ENCODE measurements at regions not wholly inside any gene's neighbourhood (a gene's known extent, or its start where the extent isn't known, plus 50 kb on each side); places are given as distances from the start of the nearest gene placed in this dataset.
"Not testable (repeated sequence)": the region's sequence is repeated elsewhere in the genome, so short reads cannot be mapped to it uniquely, and the experiment has no call there.

GRCh38 chr7:53229202-53229601, 193.8 kb downstream of the POM121L12 start:
- no peak for TF ChIP-seq CTCF (IDR thresholded peaks at IDR 0.05; ENCODE audit: low read depth, low read length, missing control alignments)
- DNase-seq (ENCODE audit: extremely low read depth, low read depth), result no peak
- no peak overlapping the region for H3K4me3 ChIP-seq (replicated peaks; ENCODE audit: low read depth, low read length)

DNA sequence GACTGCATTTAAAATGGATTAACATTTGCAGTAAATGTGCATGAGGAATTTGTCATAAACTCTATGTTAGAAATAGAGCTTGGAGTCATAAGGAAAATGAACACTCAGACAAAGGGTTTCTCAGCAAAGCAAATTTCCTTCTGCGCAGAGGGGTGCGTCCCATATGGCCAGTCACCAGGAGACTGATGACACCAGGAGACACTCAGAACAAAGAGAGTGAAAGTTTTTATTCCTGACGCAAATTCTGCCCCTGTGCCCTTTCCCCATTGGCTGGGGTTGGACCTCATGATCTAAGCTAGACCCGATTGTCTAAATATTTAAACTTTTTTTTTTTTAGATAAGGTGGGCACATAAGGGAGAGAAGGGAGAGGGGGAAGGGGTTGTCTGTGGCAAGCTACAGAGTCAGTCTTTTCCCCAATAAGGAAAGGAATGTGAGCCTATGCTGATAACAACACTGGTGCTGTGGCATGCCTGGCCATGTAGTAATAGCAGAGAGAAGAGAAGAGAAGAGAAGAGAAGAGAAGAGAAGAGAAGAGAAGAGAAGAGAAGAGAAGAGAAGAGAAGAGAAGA, 202.0 kb downstream of the POM121L12 start:
- TF ChIP-seq CTCF (IDR thresholded peaks at IDR 0.05; ENCODE audit: low read depth, low read length, missing control alignments), result no peak
- no peak for DNase-seq (ENCODE audit: extremely low read depth, low read depth)
- no peak overlapping the region for H3K4me3 ChIP-seq (replicated peaks; ENCODE audit: low read depth, low read length)

DNA sequence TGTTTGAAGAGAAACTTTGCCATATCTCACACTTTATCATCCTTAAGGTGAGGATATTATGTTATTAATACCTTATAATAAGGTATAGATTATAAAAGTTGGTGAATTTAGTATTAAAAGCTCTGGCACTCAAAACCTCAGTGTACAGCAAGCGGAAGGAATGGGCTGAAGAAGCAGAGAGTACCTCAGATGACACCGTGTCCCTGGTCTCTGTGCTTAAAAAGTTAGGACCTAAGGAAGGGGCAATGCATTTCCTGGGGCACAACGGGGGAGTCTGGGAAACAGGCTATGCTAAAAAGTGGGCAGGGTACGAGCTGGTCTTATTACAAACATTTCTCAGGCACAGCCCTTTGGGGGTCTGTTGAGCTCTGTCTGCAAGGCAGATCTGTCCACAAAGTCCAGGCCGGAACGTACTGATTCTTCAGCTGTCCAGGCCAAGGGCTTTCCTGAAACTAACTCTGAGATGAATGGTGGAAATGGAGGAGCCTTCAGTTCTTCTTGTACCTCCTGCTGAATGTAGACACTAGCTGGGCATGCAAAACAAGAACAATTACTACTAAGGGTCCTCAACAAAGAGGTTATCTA, 202.7 kb downstream of the POM121L12 start:
- no peak for TF ChIP-seq CTCF (IDR thresholded peaks at IDR 0.05; ENCODE audit: low read depth, low read length, missing control alignments)

DNA sequence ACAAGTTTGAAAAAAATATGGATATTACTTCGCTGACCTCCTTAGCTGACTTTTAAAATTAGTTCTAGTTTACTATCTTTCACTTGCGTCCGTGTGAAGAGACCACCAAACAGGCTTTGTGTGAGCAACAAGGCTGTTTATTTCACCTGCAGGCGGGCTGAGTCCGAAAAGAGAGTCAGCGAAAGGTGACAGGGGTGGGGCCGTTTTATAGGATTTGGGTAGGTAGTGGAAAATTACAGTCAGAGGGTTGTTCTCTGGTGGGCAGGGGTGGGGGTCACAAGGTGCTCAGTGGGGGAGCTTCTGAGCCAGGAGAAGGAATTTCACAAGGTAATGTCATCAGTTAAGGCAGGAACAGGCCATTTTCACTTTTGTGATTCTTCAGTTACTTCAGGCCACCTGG, 203.7 kb downstream of the POM121L12 start:
- not testable (repeated sequence) for H3K4me3 ChIP-seq (replicated peaks; ENCODE audit: low read depth, low read length); DNase-seq (ENCODE audit: extremely low read depth, low read depth)

More for the DNA sequence above, 202.7 kb downstream of the POM121L12 start:
- no peak for DNase-seq (ENCODE audit: extremely low read depth, low read depth)
- H3K4me3 ChIP-seq (replicated peaks; ENCODE audit: low read depth, low read length), result no peak overlapping the region

- H3K4me3 ChIP-seq (replicated peaks; ENCODE audit: low read depth, low read length), result no peak overlapping the region
- no peak for DNase-seq (ENCODE audit: extremely low read depth, low read depth)
- TF ChIP-seq CTCF (IDR thresholded peaks at IDR 0.05; ENCODE audit: low read depth, low read length, missing control alignments), result no peak
Measured at GRCh38 chr7:53245721-53246120, 210.3 kb downstream of the POM121L12 start.

- DNase-seq (ENCODE audit: extremely low read depth, low read depth), result no peak
- H3K4me3 ChIP-seq (replicated peaks; ENCODE audit: low read depth, low read length), result no peak overlapping the region
- no peak for TF ChIP-seq CTCF (IDR thresholded peaks at IDR 0.05; ENCODE audit: low read depth, low read length, missing control alignments)
Measured at GRCh38 chr7:53246957-53247356, 211.5 kb downstream of the POM121L12 start.

DNA sequence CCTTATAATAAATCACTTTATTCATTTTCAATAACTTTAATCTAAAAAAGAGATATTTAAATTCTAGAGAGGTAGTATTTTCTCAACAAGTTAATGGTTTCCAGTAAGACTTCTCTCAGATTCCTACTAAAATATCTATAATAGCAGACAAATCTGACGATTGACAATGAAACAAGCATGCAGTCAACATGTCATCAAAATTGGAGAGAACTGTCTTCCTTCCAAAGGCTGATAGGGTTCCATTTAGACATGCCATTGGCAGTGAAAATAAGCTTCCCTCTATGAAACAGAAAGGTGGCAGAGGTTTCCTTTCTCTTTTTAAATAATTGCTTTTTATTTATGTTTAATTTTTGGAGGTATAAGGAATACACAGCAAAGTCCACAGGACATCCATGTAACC, 217.1 kb downstream of the POM121L12 start:
- no peak for TF ChIP-seq CTCF (IDR thresholded peaks at IDR 0.05; ENCODE audit: low read depth, low read length, missing control alignments)
- DNase-seq (ENCODE audit: extremely low read depth, low read depth), result no peak
- H3K4me3 ChIP-seq (replicated peaks; ENCODE audit: low read depth, low read length), result no peak overlapping the region

Data from HFF-Myc (cell line).